ENCODE measurements at regions not wholly inside any gene's neighbourhood (a gene's known extent, or its start where the extent isn't known, plus 50 kb on each side); places are given as distances from the start of the nearest gene placed in this dataset.

- Histone ChIP-seq H3K27ac (ENCODE audit: low read depth in 1 of 2, low read length in 2 of 2) (no peak overlapping the region), H3K79me2 (ENCODE audit: insufficient read depth, low read length) (no peaks in the 10 kb centered on the region), H3K9me3 (replicated peaks in 1 of 2; ENCODE audit: control insufficient read depth in 1 of 2, insufficient read depth in 1 of 2, low read length in 2 of 2) (no peaks in the 10 kb centered on the region), H3K4me1 (ENCODE audit: control insufficient read depth in 1 of 2, insufficient read depth in 2 of 2, low read length in 2 of 2) (no peaks in the 10 kb centered on the region), H3K4me3 (replicated peaks in 1 of 3; ENCODE audit: low read depth in 2 of 3, low read length in 3 of 3) (no peak overlapping the region), H2AFZ (ENCODE audit: insufficient read depth, low read depth, low read length, poor library complexity, severe bottlenecking) (no peak overlapping the region), H3K36me3 (replicated peaks in 1 of 2; ENCODE audit: control insufficient read depth in 1 of 2, insufficient read depth in 2 of 2, low read length in 2 of 2) (no peaks in the 10 kb centered on the region), H3K9ac (ENCODE audit: insufficient read depth, low read length, poor library complexity, severe bottlenecking) (no peak overlapping the region), H3K27me3 (ENCODE audit: control insufficient read depth in 2 of 2, insufficient read depth in 2 of 2, low read length in 2 of 2) (no peaks in the 10 kb centered on the region), H3K4me2 (replicated peaks; ENCODE audit: extremely low read depth, low read length, poor library complexity, severe bottlenecking) (no peak overlapping the region), H4K20me1 (ENCODE audit: insufficient read depth, low read length) (no peaks in the 10 kb centered on the region)
- Mint-ChIP-seq H3K27me3 (ENCODE audit: low read depth in 3 of 3) (peaks cover 0 to 5% (median 1%) of the 10 kb centered on the region in 3 donors), H3K27ac (no peak overlapping the region), H3K36me3 (no peaks in the 10 kb centered on the region), H3K4me3 (no peak overlapping the region), H3K4me1 (no peaks in the 10 kb centered on the region), H3K9me3 (peaks cover 0 to 2% (median 0%) of the 10 kb centered on the region in 7 donors)
- no peak for DNase-seq
- WGBS (ENCODE audit: insufficient coverage): no CpG with 5 or more reads among the region's 1 CpG
- no peak for TF ChIP-seq CTCF (IDR thresholded peaks at IDR 0.05)
- intact Hi-C loops (cut with micrococcal nuclease): no loop called here
Measured at GRCh38 chr1:91137173-91137852, 115.5 kb upstream of the ZNF644 start.

- Histone ChIP-seq H3K9me3 (replicated peaks in 1 of 2; ENCODE audit: control insufficient read depth in 1 of 2, insufficient read depth in 1 of 2, low read length in 2 of 2) (no peaks in the 10 kb centered on the region), H3K36me3 (replicated peaks in 1 of 2; ENCODE audit: control insufficient read depth in 1 of 2, insufficient read depth in 2 of 2, low read length in 2 of 2) (no peaks in the 10 kb centered on the region), H4K20me1 (ENCODE audit: insufficient read depth, low read length) (no peaks in the 10 kb centered on the region), H3K79me2 (ENCODE audit: insufficient read depth, low read length) (no peaks in the 10 kb centered on the region), H3K27ac (ENCODE audit: low read depth in 1 of 2, low read length in 2 of 2) (no peak overlapping the region), H3K4me1 (ENCODE audit: control insufficient read depth in 1 of 2, insufficient read depth in 2 of 2, low read length in 2 of 2) (no peaks in the 10 kb centered on the region), H3K9ac (ENCODE audit: insufficient read depth, low read length, poor library complexity, severe bottlenecking) (no peak overlapping the region), H3K4me2 (replicated peaks; ENCODE audit: extremely low read depth, low read length, poor library complexity, severe bottlenecking) (no peak overlapping the region), H3K4me3 (replicated peaks in 1 of 3; ENCODE audit: low read depth in 2 of 3, low read length in 3 of 3) (no peak overlapping the region), H3K27me3 (ENCODE audit: control insufficient read depth in 2 of 2, insufficient read depth in 2 of 2, low read length in 2 of 2) (no peaks in the 10 kb centered on the region), H2AFZ (ENCODE audit: insufficient read depth, low read depth, low read length, poor library complexity, severe bottlenecking) (no peak overlapping the region)
- H3K4me3 Mint-ChIP-seq: no peak overlapping the region
- no peak for TF ChIP-seq CTCF (IDR thresholded peaks at IDR 0.05)
- WGBS (ENCODE audit: insufficient coverage): 95% methylated on average over 11 of the region's 11 CpGs
- H3K4me1 Mint-ChIP-seq: no peaks in the 10 kb centered on the region
- peaks cover 0 to 3% (median 0%) of the 10 kb centered on the region in 7 donors for H3K9me3 Mint-ChIP-seq
- H3K27ac Mint-ChIP-seq: no peak overlapping the region
- DNase-seq: no peak
- no peaks in the 10 kb centered on the region for H3K36me3 Mint-ChIP-seq
- H3K27me3 Mint-ChIP-seq (ENCODE audit: low read depth in 3 of 3): peaks cover 1 to 5% (median 4%) of the 10 kb centered on the region in 3 donors
- intact Hi-C loops (cut with micrococcal nuclease): no loop called here
Measured at GRCh38 chr1:91135799-91136198, 114.0 kb upstream of the ZNF644 start.
